SU-DHL-6 (cell line): ENCODE measurements at regions not wholly inside any gene's neighbourhood (a gene's known extent, or its start where the extent isn't known, plus 50 kb on each side); places are given as distances from the start of the nearest gene placed in this dataset.

Experiments used
- H2AFZ ChIP-seq: fragments of 200-600 bp; sonication (generic); 2 replicates; pipeline ENCODE4 v1.6.1; 2014; ENCODE audit warnings: low read depth, mild to moderate bottlenecking, moderate library complexity, mixed read lengths, antibody characterized with exemption, low read length; ENCODE audit not compliant: severe bottlenecking
- H3F3A ChIP-seq: fragments of 200-600 bp; shearing (Covaris generic); 2 replicates; pipeline ENCODE4 v1.6.0; 2016; ENCODE audit warnings: antibody characterized with exemption, mild to moderate bottlenecking; ENCODE audit not compliant: insufficient read depth
- H3K27ac ChIP-seq: fragments of 200-600 bp; sonication (generic); 2 replicates; pipeline ENCODE4 v1.5.1; 2016; ENCODE audit warnings: low read depth, mild to moderate bottlenecking, low read length, moderate library complexity, mixed read lengths
- H3K27me3 ChIP-seq: fragments of 200-600 bp; sonication (generic), shearing (Covaris generic); 2 replicates; pipeline ENCODE4 v1.6.0; 2014; ENCODE audit warnings: mild to moderate bottlenecking, low read length
- H3K36me3 ChIP-seq: fragments of 200-600 bp; sonication (generic); 2 replicates; pipeline ENCODE4 v1.6.1; 2014; ENCODE audit warnings: mild to moderate bottlenecking, low read length, mixed read lengths
- H3K4me2 ChIP-seq: fragments of 300-600, 200-600 bp; shearing (Covaris generic), sonication (generic); 2 replicates; pipeline ENCODE4 v1.6.0; 2014; ENCODE audit warnings: low read length, low read depth, mild to moderate bottlenecking; ENCODE audit not compliant: poor library complexity, severe bottlenecking
- H3K4me3 ChIP-seq: fragments of 200-600 bp; sonication (generic); 2 replicates; pipeline ENCODE4 v1.5.1; 2014; ENCODE audit warnings: antibody characterized with exemption, low read length, mild to moderate bottlenecking, mixed read lengths; ENCODE audit not compliant: insufficient read depth, poor library complexity, severe bottlenecking
- H3K79me2 ChIP-seq: fragments of 200-600 bp; sonication (generic); 2 replicates; pipeline ENCODE4 v1.6.1; 2014; ENCODE audit warnings: mild to moderate bottlenecking, low read length, moderate library complexity; ENCODE audit not compliant: insufficient read depth
- H3K9ac ChIP-seq: fragments of 200-600 bp; sonication (generic); 2 replicates; pipeline ENCODE4 v1.7.0; 2014; ENCODE audit warnings: mild to moderate bottlenecking, low read length
- H3K9me2 ChIP-seq: fragments of 200-600 bp; sonication (generic); replicated peaks from 2 replicates; pipeline ENCODE4 v1.6.1; 2014; ENCODE audit warnings: low read length; ENCODE audit not compliant: insufficient read depth
- H3K9me3 ChIP-seq: fragments of 200-600 bp; sonication (generic); 2 replicates; pipeline ENCODE4 v1.6.1; 2014; ENCODE audit warnings: low read length, mixed read lengths; ENCODE audit not compliant: insufficient read depth
- H4K20me1 ChIP-seq: fragments of 200-600 bp; sonication (generic); 2 replicates; pipeline ENCODE4 v1.6.1; 2014; ENCODE audit warnings: low read depth, mild to moderate bottlenecking, antibody characterized with exemption, low read length, moderate library complexity, mixed read lengths
- EZH2phosphoT487 ChIP-seq: fragments of 200-600 bp; sonication (generic), shearing (Covaris generic); conservative IDR thresholded peaks from 2 replicates; pipeline ENCODE4 v1.6.1; 2018; ENCODE audit warnings: mild to moderate bottlenecking, antibody characterized with exemption, low read length, moderate library complexity, mixed read lengths
- TF ChIP-seq, protein P1 (sequence below): fragments of 200-600 bp; sonication (generic); IDR thresholded peaks from one replicate; pipeline ENCODE4 v1.5.1; 2017; ENCODE audit warnings: antibody characterized with exemption, mild to moderate bottlenecking, low read length, moderate library complexity; ENCODE audit not compliant: insufficient read depth, poor library complexity, severe bottlenecking

DNA sequence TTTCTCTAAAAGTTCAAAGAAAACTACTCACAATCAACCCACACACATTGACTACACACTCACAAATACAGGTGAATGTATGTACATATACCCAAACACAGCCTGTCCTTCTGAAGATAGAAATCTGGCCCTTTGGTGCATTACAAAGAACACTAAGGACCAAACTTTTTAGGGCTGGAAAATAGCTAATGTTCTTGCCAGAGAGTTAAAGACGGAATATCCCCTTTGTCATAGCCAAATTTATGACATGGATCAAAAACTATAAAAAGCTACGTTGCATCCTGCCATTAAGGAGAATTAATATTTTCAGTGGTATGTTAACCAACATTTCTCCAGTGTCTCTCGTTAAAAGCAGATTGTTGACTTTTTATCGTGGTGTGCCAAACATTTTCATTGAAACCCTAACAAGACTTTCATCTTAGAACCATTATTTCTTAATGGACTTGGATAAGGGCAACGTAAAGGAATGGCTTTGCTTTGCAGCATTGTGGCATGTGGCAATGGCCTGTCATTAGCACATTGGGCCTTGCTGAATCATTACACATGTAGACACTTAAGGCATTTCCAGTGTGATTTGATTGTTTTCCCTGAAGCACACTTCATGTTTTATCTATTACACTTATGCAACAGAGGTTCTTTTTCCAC lies 150.9 kb upstream of the MEOX2 start:
- H3K9me3 ChIP-seq, result no peaks in the 10 kb centered on the region
- H3K4me2 ChIP-seq, result no peak overlapping the region
- no peaks in the 10 kb centered on the region for H3K9me2 ChIP-seq
- no peak overlapping the region for H2AFZ ChIP-seq
- H3K27me3 ChIP-seq, result no peaks in the 10 kb centered on the region
- no peaks in the 10 kb centered on the region for H3K36me3 ChIP-seq
- H3K27ac ChIP-seq, result no peak overlapping the region
- H4K20me1 ChIP-seq, result no peaks in the 10 kb centered on the region
- H3K79me2 ChIP-seq, result no peaks in the 10 kb centered on the region
- H3K4me3 ChIP-seq, result no peak overlapping the region
- TF ChIP-seq, protein P1, sequence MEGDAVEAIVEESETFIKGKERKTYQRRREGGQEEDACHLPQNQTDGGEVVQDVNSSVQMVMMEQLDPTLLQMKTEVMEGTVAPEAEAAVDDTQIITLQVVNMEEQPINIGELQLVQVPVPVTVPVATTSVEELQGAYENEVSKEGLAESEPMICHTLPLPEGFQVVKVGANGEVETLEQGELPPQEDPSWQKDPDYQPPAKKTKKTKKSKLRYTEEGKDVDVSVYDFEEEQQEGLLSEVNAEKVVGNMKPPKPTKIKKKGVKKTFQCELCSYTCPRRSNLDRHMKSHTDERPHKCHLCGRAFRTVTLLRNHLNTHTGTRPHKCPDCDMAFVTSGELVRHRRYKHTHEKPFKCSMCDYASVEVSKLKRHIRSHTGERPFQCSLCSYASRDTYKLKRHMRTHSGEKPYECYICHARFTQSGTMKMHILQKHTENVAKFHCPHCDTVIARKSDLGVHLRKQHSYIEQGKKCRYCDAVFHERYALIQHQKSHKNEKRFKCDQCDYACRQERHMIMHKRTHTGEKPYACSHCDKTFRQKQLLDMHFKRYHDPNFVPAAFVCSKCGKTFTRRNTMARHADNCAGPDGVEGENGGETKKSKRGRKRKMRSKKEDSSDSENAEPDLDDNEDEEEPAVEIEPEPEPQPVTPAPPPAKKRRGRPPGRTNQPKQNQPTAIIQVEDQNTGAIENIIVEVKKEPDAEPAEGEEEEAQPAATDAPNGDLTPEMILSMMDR, result no peak
- TF ChIP-seq EZH2phosphoT487, result no peak
- no peaks in the 10 kb centered on the region for H3F3A ChIP-seq
- H3K9ac ChIP-seq, result no peak overlapping the region

GRCh38 chr7:15836651-15837050 lies 150.2 kb upstream of the MEOX2 start:
- no peaks in the 10 kb centered on the region for H3K36me3 ChIP-seq
- H2AFZ ChIP-seq, result no peak overlapping the region
- no peak overlapping the region for H3K9ac ChIP-seq
- H3K27ac ChIP-seq, result no peak overlapping the region
- TF ChIP-seq EZH2phosphoT487, result no peak
- TF ChIP-seq, protein P1, result no peak
- H3K9me2 ChIP-seq, result no peaks in the 10 kb centered on the region
- H3K4me3 ChIP-seq, result no peak overlapping the region
- H4K20me1 ChIP-seq, result no peaks in the 10 kb centered on the region
- H3K4me2 ChIP-seq, result no peak overlapping the region
- H3K27me3 ChIP-seq, result no peaks in the 10 kb centered on the region
- H3K9me3 ChIP-seq, result no peaks in the 10 kb centered on the region
- H3K79me2 ChIP-seq, result no peaks in the 10 kb centered on the region
- H3F3A ChIP-seq, result no peaks in the 10 kb centered on the region

DNA sequence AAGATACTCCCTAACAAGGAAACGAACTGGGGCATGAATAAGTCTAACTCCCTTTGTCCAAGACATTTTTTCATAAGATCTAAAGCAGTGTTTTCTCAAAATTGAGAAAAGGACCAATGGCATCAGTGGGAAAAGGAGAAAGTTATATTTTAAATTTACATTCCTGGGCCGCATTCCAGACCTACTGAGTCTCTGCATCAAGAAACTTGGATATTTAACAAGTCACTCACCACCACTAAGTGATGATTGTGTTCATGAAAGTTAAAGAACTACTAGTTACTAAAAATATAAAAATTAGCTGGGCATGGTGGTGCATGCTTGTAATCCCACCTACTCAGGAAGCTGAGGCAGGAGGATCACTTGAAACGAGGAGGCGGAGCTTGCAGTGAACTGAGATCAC lies 149.6 kb upstream of the MEOX2 start:
- H3F3A ChIP-seq, result no peaks in the 10 kb centered on the region
- H4K20me1 ChIP-seq, result no peaks in the 10 kb centered on the region
- no peak overlapping the region for H3K4me2 ChIP-seq
- H3K9me2 ChIP-seq, result no peaks in the 10 kb centered on the region
- no peak overlapping the region for H2AFZ ChIP-seq
- no peak overlapping the region for H3K9ac ChIP-seq
- H3K79me2 ChIP-seq, result no peaks in the 10 kb centered on the region
- no peak overlapping the region for H3K27ac ChIP-seq
- H3K9me3 ChIP-seq, result no peaks in the 10 kb centered on the region
- no peaks in the 10 kb centered on the region for H3K27me3 ChIP-seq
- H3K4me3 ChIP-seq, result no peak overlapping the region
- H3K36me3 ChIP-seq, result no peaks in the 10 kb centered on the region
- no peak for TF ChIP-seq EZH2phosphoT487
- TF ChIP-seq, protein P1, result no peak
